ENCODE measurements at regions not wholly inside any gene's neighbourhood (a gene's known extent, or its start where the extent isn't known, plus 50 kb on each side); places are given as distances from the start of the nearest gene placed in this dataset.
A peak's percentile ranks its signal among the peaks of the same experiment; 100 is the strongest.
"Not testable (repeated sequence)": the region's sequence is repeated elsewhere in the genome, so short reads cannot be mapped to it uniquely, and the experiment has no call there.

GRCh38 chr2:8600456-8600855 lies 81.4 kb upstream of the ID2 start:
- TF ChIP-seq, protein P1, sequence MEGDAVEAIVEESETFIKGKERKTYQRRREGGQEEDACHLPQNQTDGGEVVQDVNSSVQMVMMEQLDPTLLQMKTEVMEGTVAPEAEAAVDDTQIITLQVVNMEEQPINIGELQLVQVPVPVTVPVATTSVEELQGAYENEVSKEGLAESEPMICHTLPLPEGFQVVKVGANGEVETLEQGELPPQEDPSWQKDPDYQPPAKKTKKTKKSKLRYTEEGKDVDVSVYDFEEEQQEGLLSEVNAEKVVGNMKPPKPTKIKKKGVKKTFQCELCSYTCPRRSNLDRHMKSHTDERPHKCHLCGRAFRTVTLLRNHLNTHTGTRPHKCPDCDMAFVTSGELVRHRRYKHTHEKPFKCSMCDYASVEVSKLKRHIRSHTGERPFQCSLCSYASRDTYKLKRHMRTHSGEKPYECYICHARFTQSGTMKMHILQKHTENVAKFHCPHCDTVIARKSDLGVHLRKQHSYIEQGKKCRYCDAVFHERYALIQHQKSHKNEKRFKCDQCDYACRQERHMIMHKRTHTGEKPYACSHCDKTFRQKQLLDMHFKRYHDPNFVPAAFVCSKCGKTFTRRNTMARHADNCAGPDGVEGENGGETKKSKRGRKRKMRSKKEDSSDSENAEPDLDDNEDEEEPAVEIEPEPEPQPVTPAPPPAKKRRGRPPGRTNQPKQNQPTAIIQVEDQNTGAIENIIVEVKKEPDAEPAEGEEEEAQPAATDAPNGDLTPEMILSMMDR (IDR thresholded peaks at IDR 0.05; ENCODE audit: insufficient read depth, low read length, poor library complexity, severe bottlenecking) = no peak
- no peaks in the 10 kb centered on the region for H3K36me3 ChIP-seq (ENCODE audit: control insufficient read depth, insufficient read depth, low read length)

DNA sequence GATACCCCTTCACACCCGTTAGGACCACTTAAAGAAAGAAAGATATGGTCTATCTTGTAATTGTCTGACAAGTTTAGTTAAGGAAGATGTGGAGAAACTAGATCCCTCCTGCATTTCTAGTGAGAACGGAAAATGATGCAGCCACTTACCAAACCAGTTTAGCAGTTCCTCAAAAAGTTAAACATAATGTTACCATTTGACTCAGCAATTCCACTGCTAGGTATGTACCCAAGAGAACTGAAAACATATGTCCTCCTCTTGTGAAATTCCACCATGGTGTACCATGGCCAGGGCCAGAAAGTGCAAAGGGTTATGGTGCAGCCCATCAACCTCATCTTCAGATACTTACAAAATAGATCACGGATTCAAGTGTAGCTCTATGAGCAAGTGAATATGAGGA lies 79.0 kb upstream of the ID2 start:
- DNase-seq (ENCODE audit: extremely low read depth, insufficient read length) = no peak
- TF ChIP-seq, protein P1 (IDR thresholded peaks at IDR 0.05; ENCODE audit: insufficient read depth, low read length, poor library complexity, severe bottlenecking) = no peak

More at GRCh38 chr2:8600456-8600855, 81.4 kb upstream of the ID2 start:
- H3K27me3 ChIP-seq (replicated peaks; ENCODE audit: control insufficient read depth, insufficient read depth, low read length) = no peaks in the 10 kb centered on the region; the same call in 1 of the 2 replicates
- no peak overlapping the region for H3K4me3 ChIP-seq (replicated peaks; ENCODE audit: low read depth, low read length)
- DNase-seq (ENCODE audit: extremely low read depth, insufficient read length) = no peak

GRCh38 chr2:8603356-8603755 lies 78.5 kb upstream of the ID2 start:
- H3K27me3 ChIP-seq (replicated peaks; ENCODE audit: control insufficient read depth, insufficient read depth, low read length); DNase-seq (ENCODE audit: extremely low read depth, insufficient read length); H3K36me3 ChIP-seq (ENCODE audit: control insufficient read depth, insufficient read depth, low read length); H3K4me3 ChIP-seq (replicated peaks; ENCODE audit: low read depth, low read length): not testable (repeated sequence)

More for the DNA sequence above, 79.0 kb upstream of the ID2 start:
- Histone ChIP-seq H3K27me3 (replicated peaks; ENCODE audit: control insufficient read depth, insufficient read depth, low read length) (no peaks in the 10 kb centered on the region; the same call in 1 of the 2 replicates), H3K4me3 (replicated peaks; ENCODE audit: low read depth, low read length) (no peak overlapping the region), H3K36me3 (ENCODE audit: control insufficient read depth, insufficient read depth, low read length) (no peaks in the 10 kb centered on the region)

DNA sequence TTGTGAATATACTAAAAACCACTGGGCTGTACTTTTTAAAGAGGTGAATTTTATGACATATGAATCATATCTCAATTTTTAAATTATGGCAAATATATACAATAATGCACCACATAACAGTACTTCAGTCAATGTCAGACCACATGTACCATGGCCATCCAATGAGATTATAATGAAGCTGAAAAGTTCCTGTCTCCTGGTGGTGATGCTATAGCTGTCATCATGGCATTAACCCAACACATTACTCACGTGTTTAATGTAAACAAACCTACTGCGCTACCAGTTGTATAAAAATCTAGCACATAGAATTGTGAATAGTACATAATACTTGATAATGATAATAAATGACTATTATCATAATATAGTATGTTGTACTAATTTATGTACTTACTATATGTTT lies 77.6 kb upstream of the ID2 start:
- Histone ChIP-seq H3K27me3 (replicated peaks; ENCODE audit: control insufficient read depth, insufficient read depth, low read length) (no peaks in the 10 kb centered on the region), H3K36me3 (ENCODE audit: control insufficient read depth, insufficient read depth, low read length) (no peaks in the 10 kb centered on the region), H3K4me3 (replicated peaks; ENCODE audit: low read depth, low read length) (no peak overlapping the region)
- TF ChIP-seq, protein P1 (IDR thresholded peaks at IDR 0.05; ENCODE audit: insufficient read depth, low read length, poor library complexity, severe bottlenecking) = no peak
- DNase-seq (ENCODE audit: extremely low read depth, insufficient read length) = no peak

DNA sequence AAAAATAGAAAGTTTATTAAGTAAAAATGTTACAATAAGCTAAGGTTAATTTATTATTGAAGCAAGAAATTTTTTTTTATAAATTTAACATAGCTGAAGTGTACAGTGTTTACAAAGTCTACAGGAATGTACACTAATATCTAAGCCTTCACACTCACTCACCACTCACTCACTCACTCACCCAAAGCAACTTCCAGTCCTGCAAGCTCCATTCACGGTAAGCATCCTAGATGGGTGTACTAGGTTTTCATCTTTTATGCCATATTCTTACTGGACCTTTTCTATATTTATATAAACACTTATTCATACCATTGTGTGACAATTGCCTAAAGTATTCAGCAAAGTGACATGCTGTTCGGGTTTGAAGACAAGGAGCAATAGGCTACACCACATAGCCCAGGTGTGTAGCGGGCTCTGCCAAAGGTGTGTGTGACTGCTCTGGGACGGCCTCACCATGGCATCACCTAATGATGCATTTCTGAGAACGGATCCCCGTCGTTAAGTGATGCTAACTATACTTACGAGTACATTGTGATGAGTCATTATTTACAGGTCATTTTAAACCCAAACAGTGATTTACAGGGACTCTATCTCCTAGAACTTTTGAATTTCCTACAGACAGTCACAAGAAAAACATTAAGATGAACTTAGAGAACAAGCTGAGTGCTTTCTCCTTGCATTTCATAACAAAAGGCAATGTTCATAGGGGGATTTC lies 76.3 kb upstream of the ID2 start:
- no peak for DNase-seq (ENCODE audit: extremely low read depth, insufficient read length)
- H3K36me3 ChIP-seq (ENCODE audit: control insufficient read depth, insufficient read depth, low read length) = no peaks in the 10 kb centered on the region
- H3K4me3 ChIP-seq (replicated peaks; ENCODE audit: low read depth, low read length) = no peak overlapping the region
- TF ChIP-seq, protein P1 (IDR thresholded peaks at IDR 0.05; ENCODE audit: insufficient read depth, low read length, poor library complexity, severe bottlenecking) = no peak
- H3K27me3 ChIP-seq (replicated peaks; ENCODE audit: control insufficient read depth, insufficient read depth, low read length) = no peaks in the 10 kb centered on the region

DNA sequence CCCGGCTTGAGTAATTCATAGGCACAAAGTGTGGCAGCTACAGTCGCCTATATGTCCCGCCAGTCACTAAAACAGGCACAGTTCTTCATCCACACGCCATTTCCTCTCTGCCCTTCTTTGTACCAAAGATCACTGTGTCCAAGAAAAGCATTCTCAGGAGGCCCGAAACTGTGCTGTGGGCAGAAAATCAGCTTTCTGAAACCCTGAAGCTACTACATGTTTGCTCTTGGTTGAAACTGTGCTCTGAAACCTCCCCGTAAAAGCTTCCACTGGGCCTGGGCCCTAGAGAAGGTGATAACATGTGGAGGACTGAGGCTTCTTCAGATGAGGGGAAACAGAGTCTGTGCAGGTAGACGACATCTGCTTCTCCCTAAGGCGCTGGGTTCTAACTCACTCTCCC lies 75.6 kb upstream of the ID2 start:
- Histone ChIP-seq H3K27me3 (replicated peaks; ENCODE audit: control insufficient read depth, insufficient read depth, low read length) (no peaks in the 10 kb centered on the region), H3K4me3 (replicated peaks; ENCODE audit: low read depth, low read length) (no peak overlapping the region), H3K36me3 (ENCODE audit: control insufficient read depth, insufficient read depth, low read length) (no peaks in the 10 kb centered on the region)
- TF ChIP-seq, protein P1 (IDR thresholded peaks at IDR 0.05; ENCODE audit: insufficient read depth, low read length, poor library complexity, severe bottlenecking) = no peak
- DNase-seq (ENCODE audit: extremely low read depth, insufficient read length) = peak; percentile 67
